DOHH2 (cell line): ENCODE measurements at regions not wholly inside any gene's neighbourhood (a gene's known extent, or its start where the extent isn't known, plus 50 kb on each side); places are given as distances from the start of the nearest gene placed in this dataset.

ENCODE experiments used
- H3F3A ChIP-seq: fragments of 200-600 bp; sonication (generic), shearing (Covaris generic); 2 replicates; pipeline ENCODE4 v1.6.0; 2016; ENCODE audit warnings: antibody characterized with exemption, mild to moderate bottlenecking; ENCODE audit not compliant: control insufficient read depth, insufficient read depth
- H3K27ac ChIP-seq: fragments of 200-600 bp; sonication (generic); 2 replicates; pipeline ENCODE4 v1.5.1; 2014; ENCODE audit warnings: low read depth, mild to moderate bottlenecking, low read length, moderate library complexity
- H3K27me3 ChIP-seq: fragments of 200-600 bp; sonication (generic); 2 replicates; pipeline ENCODE4 v1.6.1; 2014; ENCODE audit warnings: mild to moderate bottlenecking, low read length, mixed read lengths; ENCODE audit not compliant: control insufficient read depth
- H3K36me3 ChIP-seq: fragments of 200-600 bp; sonication (generic); 2 replicates; pipeline ENCODE4 v1.6.1; 2014; ENCODE audit warnings: mild to moderate bottlenecking, low read length, moderate library complexity, mixed read lengths; ENCODE audit not compliant: control insufficient read depth
- H3K4me1 ChIP-seq: fragments of 200-600 bp; sonication (generic); 2 replicates; pipeline ENCODE4 v1.6.1; 2014; ENCODE audit warnings: mild to moderate bottlenecking, low read length, mixed read lengths; ENCODE audit not compliant: control insufficient read depth
- H3K4me2 ChIP-seq: fragments of 200-600 bp; sonication (generic); 2 replicates; pipeline ENCODE4 v1.6.0; 2014; ENCODE audit warnings: mild to moderate bottlenecking, low read length, moderate library complexity
- H3K4me3 ChIP-seq: fragments of 200-600 bp; sonication (generic); 2 replicates; pipeline ENCODE4 v1.5.1; 2014; ENCODE audit warnings: mild to moderate bottlenecking, low read length, mixed read lengths
- H3K79me2 ChIP-seq: fragments of 200-600 bp; sonication (generic); 2 replicates; pipeline ENCODE4 v1.6.1; 2014; ENCODE audit warnings: mild to moderate bottlenecking, low read length, mixed read lengths; ENCODE audit not compliant: control insufficient read depth
- H3K9me2 ChIP-seq: fragments of 200-600 bp; sonication (generic); replicated peaks from 2 replicates; pipeline ENCODE4 v1.6.1; 2014; ENCODE audit warnings: mild to moderate bottlenecking, low read length, mixed read lengths; ENCODE audit not compliant: control insufficient read depth
- H3K9me3 ChIP-seq: fragments of 200-600 bp; sonication (generic); 2 replicates; pipeline ENCODE4 v1.6.1; 2014; ENCODE audit warnings: antibody characterized with exemption, low read length, mixed read lengths; ENCODE audit not compliant: control insufficient read depth, insufficient read depth
- H4K20me1 ChIP-seq: fragments of 200-600 bp; sonication (generic); 2 replicates; pipeline ENCODE4 v1.6.0; 2014; ENCODE audit warnings: low read depth, mild to moderate bottlenecking, antibody characterized with exemption, low read length, moderate library complexity; ENCODE audit not compliant: control insufficient read depth, insufficient read depth
- CTCF ChIP-seq: fragments of 200-600 bp; sonication (generic); IDR thresholded peaks from one replicate; pipeline ENCODE4 v1.5.1; 2014; ENCODE audit warnings: antibody characterized with exemption, mild to moderate bottlenecking, low read depth, low read length; ENCODE audit not compliant: poor library complexity, severe bottlenecking
- EZH2phosphoT487 ChIP-seq: fragments of 200-600 bp; sonication (generic); IDR thresholded peaks from 2 replicates; pipeline ENCODE4 v1.6.1; 2017; ENCODE audit warnings: borderline replicate concordance, mild to moderate bottlenecking, antibody characterized with exemption, low read length, moderate library complexity, mixed read lengths

GRCh38 chr17:70879401-70879800 is 710.1 kb downstream of the KCNJ2 start:
- H3K9me2 ChIP-seq: no peaks in the 10 kb centered on the region; the same call in 1 of the 2 replicates
- TF ChIP-seq CTCF (no peak), EZH2phosphoT487 (no peak)
- H3K4me3 ChIP-seq: no peak overlapping the region
- no peaks in the 10 kb centered on the region for H3F3A ChIP-seq
- no peak overlapping the region for H3K4me2 ChIP-seq
- no peaks in the 10 kb centered on the region for H3K36me3 ChIP-seq
- no peaks in the 10 kb centered on the region for H4K20me1 ChIP-seq
- H3K27ac ChIP-seq: no peak overlapping the region
- no peaks in the 10 kb centered on the region for H3K4me1 ChIP-seq
- no peaks in the 10 kb centered on the region for H3K27me3 ChIP-seq
- no peaks in the 10 kb centered on the region; the same call in 1 of the 2 replicates for H3K9me3 ChIP-seq
- H3K79me2 ChIP-seq: no peaks in the 10 kb centered on the region

- Histone ChIP-seq H3K4me2 (no peak overlapping the region), H3K9me2 (no peaks in the 10 kb centered on the region), H3K27me3 (no peaks in the 10 kb centered on the region), H3F3A (no peaks in the 10 kb centered on the region), H3K9me3 (no peaks in the 10 kb centered on the region; the same call in 1 of the 2 replicates), H3K4me3 (no peak overlapping the region), H3K4me1 (no peaks in the 10 kb centered on the region), H3K27ac (no peak overlapping the region), H3K36me3 (no peaks in the 10 kb centered on the region), H3K79me2 (no peaks in the 10 kb centered on the region), H4K20me1 (no peaks in the 10 kb centered on the region)
- TF ChIP-seq CTCF (no peak), EZH2phosphoT487 (no peak)
Observed at GRCh38 chr17:70881093-70881492, 711.8 kb downstream of the KCNJ2 start.

- Histone ChIP-seq H3K79me2 (no peaks in the 10 kb centered on the region), H3K36me3 (no peaks in the 10 kb centered on the region), H3K4me2 (no peak overlapping the region), H3K4me1 (no peaks in the 10 kb centered on the region), H3K9me2 (no peaks in the 10 kb centered on the region), H3K27me3 (no peaks in the 10 kb centered on the region), H3K9me3 (no peaks in the 10 kb centered on the region), H3F3A (no peaks in the 10 kb centered on the region), H4K20me1 (no peaks in the 10 kb centered on the region), H3K27ac (no peak overlapping the region), H3K4me3 (no peak overlapping the region)
- TF ChIP-seq CTCF: no peak
- no peak for TF ChIP-seq EZH2phosphoT487
Observed at GRCh38 chr17:70882504-70882903, 713.2 kb downstream of the KCNJ2 start.
